ENCODE measurements at regions not wholly inside any gene's neighbourhood (a gene's known extent, or its start where the extent isn't known, plus 50 kb on each side); places are given as distances from the start of the nearest gene placed in this dataset.

GRCh38 chr6:40340957-40341356 is 246.2 kb downstream of the LRFN2 start:
- WGBS, 2 donors = 80 to 82% methylated on average over 6 of the region's 6 CpGs

GRCh38 chr6:40340196-40340595 is 247.0 kb downstream of the LRFN2 start:
- Histone ChIP-seq H3K4me3 (ENCODE audit: low read depth in 1 of 2, low read length in 2 of 2) (no peak overlapping the region), H3K9me3 (ENCODE audit: control insufficient read depth in 2 of 2, insufficient read depth in 1 of 2, low read depth in 1 of 2, low read length in 1 of 2) (no peaks in the 10 kb centered on the region), H3K4me1 (ENCODE audit: control insufficient read depth in 2 of 2, insufficient read depth in 2 of 2, low read length in 1 of 2) (no peaks in the 10 kb centered on the region), H3K36me3 (ENCODE audit: control insufficient read depth in 2 of 2, insufficient read depth in 2 of 2, low read length in 1 of 2) (no peaks in the 10 kb centered on the region), H3K27ac (ENCODE audit: low read depth in 2 of 2, low read length in 1 of 2) (no peak overlapping the region), H3K27me3 (ENCODE audit: control insufficient read depth in 1 of 2, insufficient read depth in 2 of 2, low read length in 2 of 2) (no peaks in the 10 kb centered on the region)
- WGBS, 2 donors = 82 to 84% methylated on average over 8 of the region's 8 CpGs

More at GRCh38 chr6:40340957-40341356, 246.2 kb downstream of the LRFN2 start:
- H3K4me1 ChIP-seq (ENCODE audit: control insufficient read depth in 2 of 2, insufficient read depth in 2 of 2, low read length in 1 of 2) = no peaks in the 10 kb centered on the region
- H3K27me3 ChIP-seq (ENCODE audit: control insufficient read depth in 1 of 2, insufficient read depth in 2 of 2, low read length in 2 of 2) = no peaks in the 10 kb centered on the region
- no peaks in the 10 kb centered on the region for H3K36me3 ChIP-seq (ENCODE audit: control insufficient read depth in 2 of 2, insufficient read depth in 2 of 2, low read length in 1 of 2)
- H3K4me3 ChIP-seq (ENCODE audit: low read depth in 1 of 2, low read length in 2 of 2) = no peak overlapping the region
- H3K9me3 ChIP-seq (ENCODE audit: control insufficient read depth in 2 of 2, insufficient read depth in 1 of 2, low read depth in 1 of 2, low read length in 1 of 2) = no peaks in the 10 kb centered on the region
- H3K27ac ChIP-seq (ENCODE audit: low read depth in 2 of 2, low read length in 1 of 2) = no peak overlapping the region

DNA sequence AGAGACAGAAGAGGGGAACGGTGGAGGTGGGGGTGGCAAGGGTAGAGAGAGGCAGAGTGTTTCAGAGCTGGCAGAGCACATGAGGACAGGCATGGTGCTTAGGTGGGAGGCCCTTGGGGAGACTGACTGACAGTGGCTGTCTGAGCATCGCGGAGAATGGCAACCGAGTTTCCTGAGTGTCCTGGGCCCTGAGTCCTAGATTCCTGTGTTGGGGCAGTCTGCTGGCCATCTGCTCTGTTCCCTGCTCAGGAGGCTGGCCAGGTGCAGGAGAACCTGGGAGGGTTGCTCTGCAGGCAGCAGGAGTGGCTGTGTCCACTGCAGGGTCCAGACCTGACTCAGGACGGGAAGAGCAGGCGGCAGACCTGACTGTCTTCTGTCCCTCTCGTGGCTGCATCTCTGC is 248.9 kb downstream of the LRFN2 start:
- H3K27ac ChIP-seq (ENCODE audit: low read depth in 2 of 2, low read length in 1 of 2) = no peak overlapping the region
- no peaks in the 10 kb centered on the region for H3K27me3 ChIP-seq (ENCODE audit: control insufficient read depth in 1 of 2, insufficient read depth in 2 of 2, low read length in 2 of 2)
- no peaks in the 10 kb centered on the region for H3K9me3 ChIP-seq (ENCODE audit: control insufficient read depth in 2 of 2, insufficient read depth in 1 of 2, low read depth in 1 of 2, low read length in 1 of 2)
- no peaks in the 10 kb centered on the region for H3K36me3 ChIP-seq (ENCODE audit: control insufficient read depth in 2 of 2, insufficient read depth in 2 of 2, low read length in 1 of 2)
- H3K4me3 ChIP-seq (ENCODE audit: low read depth in 1 of 2, low read length in 2 of 2) = no peak overlapping the region
- H3K4me1 ChIP-seq (ENCODE audit: control insufficient read depth in 2 of 2, insufficient read depth in 2 of 2, low read length in 1 of 2) = no peaks in the 10 kb centered on the region
- 90 to 91% methylated on average over 7 of the region's 7 CpGs for WGBS, 2 donors

DNA sequence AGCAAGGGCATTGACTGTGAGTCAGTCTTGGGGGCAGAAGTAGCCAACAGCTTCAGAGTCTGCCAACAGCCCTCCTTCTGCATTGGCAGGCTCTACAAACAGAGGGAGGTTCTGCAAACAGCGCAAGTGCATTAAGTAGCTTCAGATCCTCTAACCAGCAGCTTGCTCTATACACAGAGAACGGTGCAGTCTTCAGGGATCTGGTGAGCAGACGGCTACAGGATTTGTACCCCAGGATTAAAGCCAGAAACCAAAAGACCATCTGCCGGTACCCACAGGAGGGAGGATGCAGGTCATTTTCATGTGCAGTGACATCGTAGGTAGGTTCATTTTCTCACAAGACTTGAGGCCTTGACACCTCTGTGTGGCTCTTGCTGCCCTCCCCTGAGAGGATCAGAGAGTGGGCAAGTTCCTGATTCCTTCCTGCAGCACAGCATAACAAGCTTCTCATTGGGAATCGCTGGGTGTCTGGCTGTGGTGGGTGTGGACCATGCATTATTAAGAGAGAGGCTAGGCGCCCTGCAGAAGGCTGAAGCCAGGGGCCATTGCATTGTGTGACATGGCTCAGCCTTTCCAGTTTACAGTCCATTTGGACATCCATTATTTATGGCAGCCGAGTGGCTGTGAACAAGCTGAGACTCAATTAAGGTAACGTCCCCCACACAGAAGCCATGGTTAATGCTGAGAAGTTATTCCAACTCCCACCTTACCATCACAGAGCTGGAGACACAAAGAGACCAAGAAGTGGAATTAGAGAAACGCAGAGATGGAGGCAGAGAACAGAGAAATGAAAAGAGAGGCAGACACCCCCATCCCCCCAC is 250.0 kb downstream of the LRFN2 start:
- H3K4me3 ChIP-seq (ENCODE audit: low read depth in 1 of 2, low read length in 2 of 2) = no peak overlapping the region
- no peak overlapping the region for H3K27ac ChIP-seq (ENCODE audit: low read depth in 2 of 2, low read length in 1 of 2)
- WGBS, 2 donors = 82 to 86% methylated on average over 10 of the region's 10 CpGs
- no peaks in the 10 kb centered on the region for H3K9me3 ChIP-seq (ENCODE audit: control insufficient read depth in 2 of 2, insufficient read depth in 1 of 2, low read depth in 1 of 2, low read length in 1 of 2)
- H3K36me3 ChIP-seq (ENCODE audit: control insufficient read depth in 2 of 2, insufficient read depth in 2 of 2, low read length in 1 of 2) = no peaks in the 10 kb centered on the region
- no peaks in the 10 kb centered on the region for H3K4me1 ChIP-seq (ENCODE audit: control insufficient read depth in 2 of 2, insufficient read depth in 2 of 2, low read length in 1 of 2)
- H3K27me3 ChIP-seq (ENCODE audit: control insufficient read depth in 1 of 2, insufficient read depth in 2 of 2, low read length in 2 of 2) = no peaks in the 10 kb centered on the region

GRCh38 chr6:40336296-40336695 is 250.9 kb downstream of the LRFN2 start:
- Histone ChIP-seq H3K36me3 (ENCODE audit: control insufficient read depth in 2 of 2, insufficient read depth in 2 of 2, low read length in 1 of 2) (no peaks in the 10 kb centered on the region), H3K9me3 (ENCODE audit: control insufficient read depth in 2 of 2, insufficient read depth in 1 of 2, low read depth in 1 of 2, low read length in 1 of 2) (no peaks in the 10 kb centered on the region), H3K27ac (ENCODE audit: low read depth in 2 of 2, low read length in 1 of 2) (no peak overlapping the region), H3K4me3 (ENCODE audit: low read depth in 1 of 2, low read length in 2 of 2) (no peak overlapping the region), H3K4me1 (ENCODE audit: control insufficient read depth in 2 of 2, insufficient read depth in 2 of 2, low read length in 1 of 2) (no peaks in the 10 kb centered on the region), H3K27me3 (ENCODE audit: control insufficient read depth in 1 of 2, insufficient read depth in 2 of 2, low read length in 2 of 2) (no peaks in the 10 kb centered on the region)
- WGBS, 2 donors = 86 to 88% methylated on average over 1 of the region's 1 CpG

DNA sequence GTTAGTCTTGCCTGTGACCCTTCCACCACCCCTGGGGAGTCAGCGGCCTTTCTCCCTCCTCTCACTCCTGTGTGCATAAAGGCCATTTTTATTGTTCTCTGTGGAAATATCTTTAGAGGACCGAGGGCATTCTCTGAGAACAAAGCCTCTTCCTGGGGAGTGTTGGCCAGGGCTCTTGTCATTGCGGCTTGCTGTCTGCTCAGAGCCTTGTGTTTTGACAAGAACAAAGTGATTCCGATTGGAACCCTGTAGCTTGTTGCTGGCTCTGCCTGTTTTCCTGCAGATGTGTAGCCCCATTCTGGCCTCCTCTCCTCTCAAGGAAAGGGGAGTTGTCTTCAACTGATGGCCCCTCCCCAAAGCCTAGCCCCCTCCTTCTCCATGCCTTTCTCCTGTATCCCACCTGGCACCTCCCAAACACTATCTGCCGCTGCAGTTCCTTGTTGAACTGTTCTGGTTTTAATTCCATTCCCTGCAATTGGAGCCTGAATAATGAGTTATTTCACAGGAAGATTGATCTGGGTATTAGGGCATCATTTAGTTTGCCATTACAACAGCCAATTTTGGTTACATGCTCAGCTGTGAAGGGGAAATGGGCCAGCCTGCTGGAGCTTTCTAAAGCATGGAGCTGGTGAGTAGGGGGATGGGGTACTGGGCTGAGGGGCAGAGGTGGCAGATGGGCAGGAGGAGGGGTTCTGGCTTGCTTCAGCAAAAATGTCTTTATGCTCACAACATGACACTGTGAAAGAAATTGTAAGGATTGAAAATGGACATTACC is 252.5 kb downstream of the LRFN2 start:
- no peaks in the 10 kb centered on the region for H3K4me1 ChIP-seq (ENCODE audit: control insufficient read depth in 2 of 2, insufficient read depth in 2 of 2, low read length in 1 of 2)
- H3K27me3 ChIP-seq (ENCODE audit: control insufficient read depth in 1 of 2, insufficient read depth in 2 of 2, low read length in 2 of 2) = no peaks in the 10 kb centered on the region
- WGBS, 2 donors = 63 to 65% methylated on average over 5 of the region's 5 CpGs
- H3K9me3 ChIP-seq (ENCODE audit: control insufficient read depth in 2 of 2, insufficient read depth in 1 of 2, low read depth in 1 of 2, low read length in 1 of 2) = no peaks in the 10 kb centered on the region
- no peaks in the 10 kb centered on the region for H3K36me3 ChIP-seq (ENCODE audit: control insufficient read depth in 2 of 2, insufficient read depth in 2 of 2, low read length in 1 of 2)
- no peak overlapping the region for H3K27ac ChIP-seq (ENCODE audit: low read depth in 2 of 2, low read length in 1 of 2)
- no peak overlapping the region for H3K4me3 ChIP-seq (ENCODE audit: low read depth in 1 of 2, low read length in 2 of 2)

DNA sequence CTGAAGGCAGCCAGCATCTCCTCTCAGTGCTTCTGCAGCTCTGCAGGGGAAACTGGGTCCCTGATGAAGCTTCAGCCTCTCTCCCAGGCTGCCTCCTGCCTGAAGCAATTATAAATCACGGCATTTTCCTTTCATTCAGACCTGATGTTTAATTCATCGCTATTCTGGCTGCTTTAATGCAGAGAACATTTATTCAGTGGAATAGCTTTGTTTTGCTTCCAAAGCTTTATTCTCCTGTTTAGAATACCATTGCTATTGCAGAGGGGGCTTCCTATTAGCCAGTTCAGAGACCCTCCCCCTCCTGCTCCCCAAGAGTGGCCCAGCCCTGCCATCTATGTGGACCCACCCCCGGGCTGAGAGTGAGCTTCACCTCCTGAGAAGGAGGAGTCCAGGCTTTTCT is 255.6 kb downstream of the LRFN2 start:
- no peak overlapping the region for H3K27ac ChIP-seq (ENCODE audit: low read depth in 2 of 2, low read length in 1 of 2)
- WGBS, 2 donors = 53 to 70% methylated on average over 3 of the region's 3 CpGs
- no peaks in the 10 kb centered on the region for H3K36me3 ChIP-seq (ENCODE audit: control insufficient read depth in 2 of 2, insufficient read depth in 2 of 2, low read length in 1 of 2)
- H3K4me3 ChIP-seq (ENCODE audit: low read depth in 1 of 2, low read length in 2 of 2) = no peak overlapping the region
- no peaks in the 10 kb centered on the region for H3K4me1 ChIP-seq (ENCODE audit: control insufficient read depth in 2 of 2, insufficient read depth in 2 of 2, low read length in 1 of 2)
- no peaks in the 10 kb centered on the region for H3K9me3 ChIP-seq (ENCODE audit: control insufficient read depth in 2 of 2, insufficient read depth in 1 of 2, low read depth in 1 of 2, low read length in 1 of 2)
- H3K27me3 ChIP-seq (ENCODE audit: control insufficient read depth in 1 of 2, insufficient read depth in 2 of 2, low read length in 2 of 2) = no peaks in the 10 kb centered on the region

DNA sequence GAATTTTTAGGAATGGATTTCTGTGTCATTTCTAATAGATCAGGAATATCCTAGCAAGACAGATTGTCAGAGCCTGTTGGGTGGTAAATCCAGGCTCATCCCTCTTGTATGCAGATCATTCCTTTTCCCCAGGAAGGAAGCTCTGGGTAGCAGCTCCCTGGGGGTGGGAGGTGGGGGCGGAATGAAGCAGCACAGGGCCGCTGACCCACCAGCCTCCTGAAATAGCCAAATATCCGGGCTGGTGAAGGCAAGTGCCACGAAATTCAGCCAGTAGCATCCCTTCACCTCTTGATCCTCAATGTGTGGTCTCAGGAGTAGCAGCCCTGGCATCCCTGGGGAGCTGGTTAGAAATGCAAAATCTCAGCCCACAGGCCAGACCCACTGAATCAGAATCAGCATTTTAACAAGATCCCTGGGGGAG is 256.9 kb downstream of the LRFN2 start:
- WGBS, 2 donors = 60 to 62% methylated on average over 4 of the region's 4 CpGs
- Histone ChIP-seq H3K36me3 (ENCODE audit: control insufficient read depth in 2 of 2, insufficient read depth in 2 of 2, low read length in 1 of 2) (no peaks in the 10 kb centered on the region), H3K27me3 (ENCODE audit: control insufficient read depth in 1 of 2, insufficient read depth in 2 of 2, low read length in 2 of 2) (no peaks in the 10 kb centered on the region), H3K27ac (ENCODE audit: low read depth in 2 of 2, low read length in 1 of 2) (no peak overlapping the region), H3K9me3 (ENCODE audit: control insufficient read depth in 2 of 2, insufficient read depth in 1 of 2, low read depth in 1 of 2, low read length in 1 of 2) (no peaks in the 10 kb centered on the region), H3K4me3 (ENCODE audit: low read depth in 1 of 2, low read length in 2 of 2) (no peak overlapping the region), H3K4me1 (ENCODE audit: control insufficient read depth in 2 of 2, insufficient read depth in 2 of 2, low read length in 1 of 2) (peaks cover 0 to 2% of the 10 kb centered on the region in 2 donors)

DNA sequence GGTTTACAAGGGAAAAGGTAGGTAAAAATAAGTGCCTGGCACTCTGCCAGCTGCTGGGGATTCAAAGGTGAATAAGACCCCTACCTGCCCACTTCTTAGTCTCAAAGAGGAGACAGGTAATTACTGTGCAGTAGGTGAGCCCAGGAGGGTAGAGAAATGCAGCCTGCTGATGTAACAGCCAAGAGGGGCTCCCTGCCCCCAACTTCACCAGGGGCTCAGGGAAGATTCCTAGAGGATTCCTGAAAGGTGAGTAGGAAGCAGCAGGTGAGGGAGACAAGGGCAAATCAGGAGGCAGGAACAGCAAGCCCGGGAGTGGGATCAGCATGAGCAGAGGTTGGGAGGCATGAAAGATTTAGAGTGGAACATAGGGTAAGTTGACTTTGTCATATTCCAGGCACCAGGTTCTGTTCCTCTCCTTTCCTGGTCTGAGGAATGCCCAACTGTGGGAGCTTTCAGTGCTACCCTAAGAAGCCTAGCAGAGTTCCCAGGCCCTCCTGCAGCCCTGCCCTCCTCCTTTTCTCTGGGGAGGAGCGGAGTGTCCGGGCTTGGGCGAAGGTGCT is 258.1 kb downstream of the LRFN2 start:
- peaks cover 0 to 5% of the 10 kb centered on the region in 2 donors for H3K4me1 ChIP-seq (ENCODE audit: control insufficient read depth in 2 of 2, insufficient read depth in 2 of 2, low read length in 1 of 2)
- 78 to 79% methylated on average over 4 of the region's 4 CpGs for WGBS, 2 donors
- H3K27ac ChIP-seq (ENCODE audit: low read depth in 2 of 2, low read length in 1 of 2) = no peak overlapping the region
- H3K4me3 ChIP-seq (ENCODE audit: low read depth in 1 of 2, low read length in 2 of 2) = no peak overlapping the region
- H3K36me3 ChIP-seq (ENCODE audit: control insufficient read depth in 2 of 2, insufficient read depth in 2 of 2, low read length in 1 of 2) = no peaks in the 10 kb centered on the region
- no peaks in the 10 kb centered on the region for H3K27me3 ChIP-seq (ENCODE audit: control insufficient read depth in 1 of 2, insufficient read depth in 2 of 2, low read length in 2 of 2)
- no peaks in the 10 kb centered on the region for H3K9me3 ChIP-seq (ENCODE audit: control insufficient read depth in 2 of 2, insufficient read depth in 1 of 2, low read depth in 1 of 2, low read length in 1 of 2)
